Femur (tissue), 1 donor: ENCODE measurements at regions not wholly inside any gene's neighbourhood (a gene's known extent, or its start where the extent isn't known, plus 50 kb on each side); places are given as distances from the start of the nearest gene placed in this dataset.
A peak's percentile ranks its signal among the peaks of the same experiment; 100 is the strongest.

Experiments
- DNase-seq: peaks from one replicate; pipeline ENCODE4 v3.0.0-alpha.2; 2017

DNA sequence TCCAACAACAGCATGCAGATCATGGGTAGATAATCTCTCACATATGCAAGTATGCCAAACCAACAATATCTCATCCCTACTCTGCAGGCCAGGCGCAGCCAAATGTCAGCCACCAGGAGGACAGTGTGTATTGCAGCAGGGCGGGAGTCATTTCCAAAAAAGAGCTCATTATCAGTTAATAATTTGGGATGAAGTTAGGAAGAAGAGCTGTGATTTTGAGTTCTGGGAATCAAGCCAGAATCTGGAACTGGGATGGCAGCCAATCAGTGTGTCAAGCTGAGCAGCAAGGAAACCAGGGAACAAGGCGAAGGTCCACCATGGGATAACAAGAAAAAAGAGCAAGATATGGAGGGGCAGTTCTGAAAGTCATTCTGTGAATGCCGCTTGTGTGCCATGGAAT, 88.2 kb upstream of the CAMK2D start:
- peak; percentile 58 for DNase-seq

DNA sequence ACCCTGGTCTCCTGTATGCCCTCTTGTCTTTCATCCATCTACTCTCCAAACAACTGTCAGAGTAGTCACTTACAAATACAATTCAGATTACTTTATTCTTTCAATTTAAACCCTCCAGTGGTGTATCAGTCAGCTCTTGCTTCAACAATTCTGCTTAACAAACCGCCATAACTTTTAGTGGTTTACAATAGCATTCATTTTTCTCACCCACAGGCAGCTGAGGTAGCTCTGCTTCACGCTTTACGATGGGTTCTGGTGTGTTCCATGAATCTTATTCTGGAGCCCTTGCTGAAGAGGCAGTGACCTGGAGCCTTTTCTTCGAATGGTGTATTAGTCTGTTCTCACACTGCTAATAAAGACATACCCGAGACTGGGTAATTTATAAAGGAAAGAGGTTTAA, 86.2 kb upstream of the CAMK2D start:
- DNase-seq: no peak

DNA sequence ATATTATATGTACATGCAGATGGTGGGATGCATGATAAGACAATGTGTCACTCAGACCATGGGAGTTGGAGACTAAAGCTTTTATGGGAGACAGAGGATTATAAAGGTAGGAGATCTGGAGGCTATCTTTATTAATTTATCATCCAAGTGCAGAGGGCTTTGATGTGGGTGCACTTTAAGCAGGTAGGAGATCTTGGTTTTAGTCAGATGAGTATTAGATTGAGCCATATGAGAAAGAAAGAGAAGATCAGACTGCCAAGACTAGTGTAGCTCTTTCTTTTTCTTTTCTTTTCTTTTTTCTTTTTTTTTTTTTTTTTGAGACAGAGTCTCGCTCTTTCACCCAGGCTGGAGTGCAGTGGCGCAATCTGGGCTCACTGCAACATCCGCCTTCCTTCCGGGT, 84.9 kb upstream of the CAMK2D start:
- DNase-seq: no peak

DNA sequence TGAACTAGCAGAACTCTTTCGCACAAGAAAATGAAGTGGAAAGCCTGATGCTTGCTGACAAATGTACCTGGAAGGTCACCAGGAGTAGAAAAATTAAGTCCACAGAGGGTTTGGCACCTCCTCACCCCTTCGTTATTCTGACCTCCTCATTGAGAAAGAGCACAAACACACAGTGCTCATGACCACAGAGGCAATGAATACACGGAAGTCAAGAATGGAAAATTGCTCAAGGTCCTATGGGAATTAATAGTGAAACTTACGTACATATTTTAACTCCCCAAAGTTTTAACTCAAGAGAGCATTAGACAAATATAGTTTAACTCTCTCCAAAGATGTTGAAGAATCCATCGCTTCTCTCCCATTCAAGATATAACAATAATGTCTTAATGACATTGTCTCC, 83.6 kb upstream of the CAMK2D start:
- DNase-seq: no peak

DNA sequence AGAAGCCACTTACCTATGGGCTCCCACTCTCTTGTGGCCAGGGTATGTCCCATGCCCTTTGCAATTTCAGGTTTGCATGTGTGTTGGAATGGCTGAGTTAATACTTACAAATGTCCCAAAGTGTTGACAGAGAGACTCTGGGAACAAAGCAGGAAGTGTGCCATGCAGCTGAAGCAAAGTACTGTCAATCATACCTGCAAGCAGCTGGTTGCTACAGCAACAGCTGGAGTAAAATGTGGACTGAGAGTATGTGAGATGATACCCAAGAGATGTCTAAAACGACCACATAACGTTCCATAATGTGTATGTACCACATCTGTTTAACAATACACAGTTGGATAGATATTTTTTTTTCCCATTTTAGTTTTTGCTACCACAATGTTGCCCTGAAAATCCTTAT, 82.8 kb upstream of the CAMK2D start:
- DNase-seq: no peak

DNA sequence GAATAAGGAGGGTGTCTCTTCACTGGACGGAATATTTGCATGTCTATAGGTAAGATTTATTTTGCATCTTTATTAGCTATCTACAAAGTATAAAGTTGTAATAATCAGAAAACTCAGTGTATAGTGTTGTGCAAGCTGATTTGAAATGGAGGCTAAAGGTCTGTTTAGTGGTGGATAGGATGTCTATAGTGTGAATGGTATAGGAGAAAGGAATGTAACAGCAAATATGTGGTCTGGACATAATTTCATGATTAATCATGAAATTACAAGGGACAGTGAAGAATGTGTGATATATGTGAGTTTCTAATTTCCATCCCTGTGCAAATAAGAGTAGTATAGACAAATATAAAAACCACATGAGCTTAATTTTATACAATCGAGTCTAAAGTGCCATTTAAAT, 79.3 kb upstream of the CAMK2D start:
- no peak for DNase-seq

DNA sequence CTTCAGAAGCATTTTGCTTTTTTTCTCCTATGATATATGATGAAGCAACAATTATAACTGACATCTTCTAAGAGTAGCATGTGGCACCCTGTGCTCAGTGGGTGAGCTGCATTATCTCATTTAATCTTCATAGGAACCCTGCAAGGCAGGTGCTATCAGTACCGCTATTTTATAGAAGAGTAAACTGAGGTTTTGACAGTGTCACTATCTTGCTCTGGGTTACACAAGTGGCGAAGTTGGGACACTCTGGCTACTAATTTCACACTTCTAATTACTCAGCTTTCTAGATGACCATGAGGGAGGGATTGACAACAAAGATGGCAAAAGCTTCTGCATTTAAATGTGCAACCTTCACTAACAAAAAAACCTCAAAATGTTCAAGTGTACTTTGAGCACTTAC, 76.9 kb upstream of the CAMK2D start:
- no peak for DNase-seq

DNA sequence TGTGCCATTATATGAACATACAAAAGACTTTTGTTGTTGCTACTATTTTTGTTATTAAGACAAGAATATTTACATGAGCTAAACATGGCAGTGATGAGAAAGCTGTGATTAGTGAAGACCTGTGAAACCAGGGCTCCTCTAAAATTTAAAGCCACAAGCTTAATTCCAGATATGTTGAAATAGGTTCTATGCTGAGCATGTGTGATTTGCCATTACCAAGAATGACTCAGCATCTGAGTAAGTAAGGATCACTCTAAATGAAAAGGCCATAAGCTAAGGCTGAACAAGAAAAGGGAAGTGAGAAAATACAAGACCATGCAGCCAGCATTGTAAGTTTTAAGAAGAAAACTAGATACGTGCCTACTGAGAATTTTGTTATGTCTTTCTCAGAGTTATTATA, 75.9 kb upstream of the CAMK2D start:
- no peak for DNase-seq

DNA sequence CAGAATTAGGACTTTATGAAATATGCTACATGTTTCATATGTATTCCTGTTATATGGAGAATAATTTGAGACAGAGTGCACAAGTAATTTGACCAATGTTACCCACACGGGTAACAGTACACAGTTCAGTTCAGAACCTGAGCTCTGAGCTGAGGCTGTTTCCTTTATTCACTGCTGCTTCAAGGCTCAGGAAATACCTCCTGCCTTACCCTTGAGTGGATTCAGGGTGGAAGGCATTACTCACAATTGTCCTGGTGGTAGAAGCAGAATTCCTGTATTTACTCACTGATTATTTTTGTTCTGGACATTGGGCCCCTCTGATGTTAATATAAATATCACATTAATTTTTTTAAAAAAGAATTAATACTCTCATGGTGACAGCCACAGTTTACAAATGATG, 73.5 kb upstream of the CAMK2D start:
- no peak for DNase-seq

DNA sequence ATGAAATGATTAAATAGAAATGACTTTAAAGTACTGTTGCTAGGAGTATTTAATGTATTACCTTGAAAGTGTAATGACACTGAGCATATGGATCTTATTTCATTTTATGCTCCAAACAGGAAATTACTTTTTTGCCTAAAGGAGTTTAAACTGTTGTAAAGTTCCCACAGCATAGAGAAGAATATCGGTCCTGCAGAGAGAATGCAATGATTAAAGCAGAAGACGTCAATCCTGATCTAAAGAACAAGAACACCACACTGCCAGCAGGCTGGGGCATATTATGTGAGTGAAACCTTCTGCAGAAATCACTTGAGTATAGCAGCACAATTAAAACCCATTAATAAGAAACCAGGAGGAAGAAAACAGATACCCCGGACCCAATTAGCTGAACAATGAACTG, 72.8 kb upstream of the CAMK2D start:
- DNase-seq: no peak

DNA sequence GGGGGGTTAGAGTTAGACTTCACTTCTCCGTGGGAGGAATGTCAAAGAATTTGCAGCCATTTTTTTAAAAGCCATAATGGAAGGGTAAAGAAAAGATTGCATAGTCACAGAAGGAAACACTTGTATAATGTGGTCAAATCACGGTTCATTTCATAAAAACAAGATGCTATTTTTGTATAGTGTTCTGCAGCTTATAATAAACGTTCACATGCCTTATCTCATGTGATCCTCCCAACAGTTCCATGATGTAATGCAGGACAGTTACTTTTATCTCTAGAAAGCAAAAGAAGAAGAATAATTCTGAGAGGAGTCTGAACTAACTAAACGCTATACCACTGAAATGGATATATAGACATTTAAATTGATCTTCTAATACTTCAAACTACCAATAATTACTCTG, 71.3 kb upstream of the CAMK2D start:
- no peak for DNase-seq

DNA sequence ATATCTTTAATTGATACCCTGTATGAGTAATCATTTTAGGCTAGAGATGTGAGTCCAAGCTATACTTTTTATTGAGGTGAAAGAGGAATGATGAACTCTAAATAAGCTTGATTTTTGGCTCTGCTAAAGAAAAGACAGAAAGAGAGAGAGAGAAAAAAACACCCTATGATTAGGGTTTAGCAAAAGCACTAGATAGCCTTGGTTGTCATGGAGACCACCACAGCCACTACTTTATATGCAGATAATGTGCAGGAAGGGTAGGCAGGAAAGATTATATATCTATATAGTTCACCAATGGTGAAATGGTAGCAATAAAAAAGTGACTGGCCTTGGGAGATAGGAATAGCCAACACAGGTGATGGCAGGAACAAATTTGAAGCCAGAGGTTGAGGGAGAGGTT, 69.9 kb upstream of the CAMK2D start:
- DNase-seq: no peak

DNA sequence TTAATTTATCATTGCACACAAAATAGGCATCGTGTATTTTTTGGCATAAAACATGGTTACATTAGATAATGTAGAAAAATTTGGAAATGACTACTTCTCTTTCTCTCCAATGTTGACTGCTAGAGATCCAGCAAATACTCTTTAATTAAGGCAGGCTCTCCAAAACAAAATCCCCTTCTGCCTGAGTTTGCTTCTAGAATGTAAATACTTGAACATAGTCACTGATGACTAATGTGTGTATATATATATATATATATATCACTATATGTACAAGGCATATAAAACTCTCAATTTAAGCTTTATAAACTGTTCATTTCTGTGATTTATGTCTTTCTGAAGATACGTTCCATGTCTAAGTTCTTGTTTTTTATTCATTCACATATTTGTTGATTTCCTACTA, 67.2 kb upstream of the CAMK2D start:
- no peak for DNase-seq

DNA sequence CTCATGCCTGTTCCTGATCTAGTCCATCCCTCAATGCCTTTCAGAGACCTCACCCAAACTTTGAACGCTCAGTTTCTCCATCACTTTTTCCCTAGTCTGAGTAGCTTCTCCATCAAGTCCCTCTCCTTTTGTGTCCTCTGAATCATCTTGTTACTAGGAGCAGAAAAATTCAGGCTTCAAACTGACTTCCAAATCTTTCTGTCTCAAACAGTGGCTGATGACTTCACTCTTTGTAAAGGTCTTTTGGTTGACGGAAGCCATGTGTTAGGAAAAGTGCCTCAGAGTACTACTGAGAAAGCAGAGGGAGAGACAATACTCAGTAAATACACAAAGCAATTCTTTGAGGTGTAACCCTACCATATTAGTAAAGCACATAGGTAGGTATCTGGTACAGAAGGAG, 65.7 kb upstream of the CAMK2D start:
- DNase-seq: no peak

DNA sequence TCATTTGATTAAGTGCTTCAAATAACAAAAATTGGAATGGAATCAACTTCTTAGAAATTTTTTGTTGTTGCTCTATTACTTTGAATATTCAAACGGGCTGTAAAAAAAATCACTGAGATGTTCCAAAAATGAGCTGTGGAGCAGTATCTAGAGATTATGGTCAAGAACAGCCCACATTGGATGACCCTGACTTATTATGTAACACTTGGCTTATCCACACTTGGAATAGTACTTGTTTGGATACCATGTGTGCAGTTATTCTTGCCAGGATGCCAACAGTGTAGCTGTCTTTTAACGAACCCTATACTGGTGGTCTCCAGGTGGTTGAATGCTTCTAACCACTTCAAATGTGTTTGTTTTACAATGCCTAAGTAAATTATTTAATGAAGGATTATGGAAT, 64.9 kb upstream of the CAMK2D start:
- no peak for DNase-seq

DNA sequence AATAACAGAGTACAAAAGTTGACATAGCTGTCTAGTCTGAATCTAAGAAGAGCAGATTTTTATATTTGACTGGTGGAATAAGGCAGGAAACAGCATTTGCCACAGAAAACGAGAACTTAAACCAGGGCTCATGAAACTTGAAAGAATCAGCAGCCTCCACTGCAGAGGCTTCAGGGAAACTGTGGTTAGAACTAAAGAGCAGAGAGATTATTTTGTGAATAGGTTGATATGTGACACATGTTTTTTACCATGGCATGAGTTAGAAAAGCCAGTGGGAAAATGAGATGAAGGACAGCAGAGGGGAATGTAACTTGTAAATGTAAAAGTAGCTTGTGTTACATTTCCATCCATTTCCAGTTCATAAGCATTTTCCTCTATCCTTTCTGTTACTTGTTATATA, 63.7 kb upstream of the CAMK2D start:
- no peak for DNase-seq

DNA sequence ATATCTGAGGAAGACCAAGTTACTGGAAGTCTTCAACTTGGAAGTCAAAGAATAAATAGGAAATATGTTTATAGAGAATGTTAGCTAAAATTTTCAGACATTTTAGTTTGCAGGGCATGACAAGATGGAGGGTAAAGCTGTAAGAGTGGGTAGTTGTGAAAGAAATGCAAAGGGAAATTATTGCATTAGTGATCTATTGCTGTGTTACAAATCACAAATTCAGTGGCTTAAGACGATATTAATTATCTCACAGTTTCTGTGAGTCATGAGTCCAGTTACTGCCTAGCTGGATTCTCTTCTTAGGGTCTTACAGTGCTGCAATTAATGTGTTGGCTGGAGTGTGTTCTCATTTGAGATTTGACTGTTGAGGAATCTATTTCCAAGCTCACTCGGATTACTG, 62.9 kb upstream of the CAMK2D start:
- no peak for DNase-seq

DNA sequence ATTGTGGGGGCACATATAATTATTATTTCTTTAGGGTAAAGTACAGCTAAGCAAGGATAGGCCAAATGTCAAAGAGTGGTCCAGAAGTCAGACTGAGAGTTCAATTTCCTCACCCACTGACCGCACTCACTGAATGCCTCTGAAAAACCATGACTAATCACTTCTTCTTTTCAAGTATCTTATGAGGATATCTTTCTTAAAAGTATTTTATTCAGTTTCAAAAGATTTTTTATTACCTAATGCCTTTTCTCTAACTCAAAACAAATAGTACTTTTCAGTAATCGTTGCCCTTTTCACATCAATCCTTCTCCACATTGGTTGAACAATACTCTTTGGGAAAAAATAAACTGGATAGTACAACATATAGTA, 61.7 kb upstream of the CAMK2D start:
- no peak for DNase-seq

DNA sequence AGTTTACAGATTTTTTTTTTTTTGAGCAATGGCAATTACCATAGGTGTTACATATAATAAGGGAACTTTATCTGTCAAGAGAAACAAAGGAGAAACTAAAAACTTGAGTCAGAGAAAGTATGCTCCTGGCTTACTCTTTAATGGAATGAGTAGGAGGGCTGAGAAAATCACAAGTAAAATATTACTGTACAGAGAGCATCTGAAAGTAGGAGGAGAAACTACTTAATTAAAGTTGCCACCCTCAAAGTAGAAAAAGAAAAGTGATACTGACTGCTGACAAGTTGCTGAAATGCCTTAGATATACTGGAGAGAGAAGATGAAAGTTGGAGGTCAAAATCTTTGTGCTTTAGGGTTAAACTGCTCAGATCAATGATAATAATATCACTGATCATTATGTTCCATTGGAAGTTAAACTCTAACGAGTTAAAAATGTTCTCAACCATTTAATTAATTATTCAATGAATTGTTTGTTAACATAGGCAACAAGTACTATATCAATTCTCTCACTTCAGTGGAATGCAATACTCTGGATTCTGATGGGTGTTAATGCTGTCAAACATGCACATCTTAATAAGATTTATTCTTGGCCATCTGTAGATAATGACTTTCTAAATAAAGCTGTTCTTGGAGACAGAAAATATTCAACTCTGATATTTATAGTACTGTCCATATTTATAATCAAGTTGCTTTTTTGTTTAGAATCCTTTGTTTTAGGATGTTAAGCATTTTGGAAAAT, 61.2 kb upstream of the CAMK2D start:
- no peak for DNase-seq

DNA sequence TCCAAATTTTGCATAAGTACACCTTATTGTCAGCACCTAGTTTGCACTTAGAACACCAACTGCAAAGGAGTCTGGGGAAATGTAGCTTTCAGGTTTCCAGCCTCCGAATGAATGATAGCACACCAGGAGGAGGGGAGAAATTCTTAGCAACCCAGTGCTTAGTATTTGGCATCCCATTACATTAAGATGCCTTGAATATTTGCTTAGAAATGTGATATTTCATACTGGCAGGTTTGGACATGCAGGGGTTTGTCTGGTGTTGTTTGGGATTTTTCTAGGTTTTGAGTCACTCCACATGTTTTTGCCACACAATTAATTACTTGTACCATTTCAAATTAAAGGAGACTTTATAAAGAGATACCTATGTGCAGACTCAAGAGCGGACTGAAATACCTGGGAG, 60.3 kb upstream of the CAMK2D start:
- DNase-seq: no peak

DNA sequence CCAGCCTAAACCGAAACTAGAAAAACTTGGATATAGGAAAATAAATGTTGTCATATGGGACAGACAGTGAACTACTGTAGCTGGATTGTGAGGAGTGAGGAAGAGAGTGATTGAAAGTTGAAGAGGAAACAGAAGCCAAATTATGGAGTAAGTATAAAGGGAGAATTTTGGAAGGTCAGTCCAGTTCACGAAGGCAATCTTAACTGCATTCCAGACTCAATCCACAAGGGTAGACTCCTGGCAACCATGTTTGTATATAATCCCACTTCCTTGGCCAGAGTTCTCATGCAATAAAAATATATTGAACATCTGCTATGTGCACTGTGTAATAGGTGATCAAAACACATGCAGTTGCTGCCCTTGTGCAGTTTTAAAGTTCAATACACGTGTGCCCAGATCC, 58.6 kb upstream of the CAMK2D start:
- peak; percentile 40 for DNase-seq

DNA sequence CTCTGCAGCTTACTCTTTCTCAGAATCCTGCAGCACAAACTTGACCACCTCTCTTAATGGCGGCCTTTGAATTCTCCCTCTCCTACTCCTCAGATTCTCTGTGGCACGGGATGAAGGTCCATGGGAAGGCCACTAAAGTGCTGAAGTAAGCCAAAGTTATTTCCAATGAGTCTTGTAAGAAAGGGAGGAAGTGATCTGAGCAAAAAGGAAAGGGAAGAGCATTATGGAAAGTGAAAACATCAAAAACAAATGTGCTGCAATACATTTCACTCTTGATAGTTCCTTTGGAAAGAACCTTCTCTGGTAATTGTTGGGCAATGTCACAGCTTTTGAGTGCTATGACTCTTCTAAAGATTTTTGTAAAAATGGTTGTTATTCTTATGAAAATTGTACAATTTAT, 54.3 kb upstream of the CAMK2D start:
- no peak for DNase-seq

DNA sequence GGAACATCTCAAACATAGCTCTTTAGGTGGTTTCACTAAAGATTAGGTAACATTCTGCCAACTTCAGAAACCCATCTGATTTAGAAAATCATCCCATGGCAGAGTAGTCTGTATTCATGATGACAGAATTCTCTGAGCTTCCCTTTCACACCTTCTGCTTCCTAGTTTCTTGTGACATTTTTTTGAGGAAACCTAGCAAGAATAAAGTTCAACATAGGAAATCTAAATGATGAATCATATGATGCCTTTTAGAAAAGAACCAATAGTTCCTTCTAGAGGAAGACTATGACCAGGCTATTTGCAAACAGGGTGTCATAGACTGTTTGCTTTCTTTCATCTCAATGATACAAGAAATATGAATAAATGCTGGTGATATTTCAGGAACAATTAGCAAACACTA, 49.8 kb upstream of the CAMK2D start:
- no peak for DNase-seq
